ENCODE measurements at regions not wholly inside any gene's neighbourhood (a gene's known extent, or its start where the extent isn't known, plus 50 kb on each side); places are given as distances from the start of the nearest gene placed in this dataset.
"Not testable (repeated sequence)": the region's sequence is repeated elsewhere in the genome, so short reads cannot be mapped to it uniquely, and the experiment has no call there.

DNA sequence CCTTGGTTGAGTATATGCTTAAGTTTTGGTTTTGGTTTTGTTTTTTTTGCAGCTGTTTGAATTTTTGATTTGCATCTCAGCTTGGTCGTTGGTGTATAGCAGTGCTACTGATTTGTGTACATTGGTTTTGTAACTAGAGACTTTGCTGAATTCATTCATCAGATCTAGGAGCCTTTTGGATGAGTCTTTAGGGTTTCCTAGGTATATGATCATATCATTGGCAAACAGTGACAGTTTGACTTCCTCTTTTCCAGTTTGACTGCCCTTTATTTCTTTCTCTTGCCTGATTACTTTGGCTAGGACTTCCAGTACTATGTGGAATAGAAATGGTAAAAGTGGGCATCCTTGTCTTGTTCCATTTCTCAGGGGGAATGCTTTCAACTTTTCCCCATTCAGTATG, 1174.9 kb downstream of the PLA2G4A start:
- not testable (repeated sequence) for TF ChIP-seq POLR2A, POLR2AphosphoS5 (IDR thresholded peaks at IDR 0.05; ENCODE audit: low read depth, low read length)

All from GM12892 (cell line).